ENCODE measurements at regions not wholly inside any gene's neighbourhood (a gene's known extent, or its start where the extent isn't known, plus 50 kb on each side); places are given as distances from the start of the nearest gene placed in this dataset.

- no peak for ATAC-seq
- DNase-seq, result no peak
- Histone ChIP-seq H3K4me1 (no peaks in the 10 kb centered on the region), H3K4me3 (no peak overlapping the region), H3K9me3 (no peaks in the 10 kb centered on the region), H3K36me3 (no peaks in the 10 kb centered on the region), H3K27me3 (no peaks in the 10 kb centered on the region), H3K27ac (no peak overlapping the region)
- intact Hi-C loops (cut with DNase I), result no loop called here
- WGBS (ENCODE audit: insufficient coverage, low coverage, low lambda C conversion rate, missing lambda C conversion rate), result 0% methylated on average over 1 of the region's 1 CpG
- no peak for TF ChIP-seq POLR2A (IDR thresholded peaks at IDR 0.05)
- TF ChIP-seq CTCF (IDR thresholded peaks at IDR 0.05), result no peak
These were observed 88.9 kb upstream of the NRXN3 start for GRCh38 chr14:78081245-78081644.

- TF ChIP-seq POLR2A (IDR thresholded peaks at IDR 0.05), result no peak
- no peak for TF ChIP-seq CTCF (IDR thresholded peaks at IDR 0.05)
- no peaks in the 10 kb centered on the region for H3K36me3 ChIP-seq
- intact Hi-C loops (cut with DNase I), result no loop called here
- H3K4me1 ChIP-seq, result no peaks in the 10 kb centered on the region
- ATAC-seq (no peak), DNase-seq (no peak)
- H3K27ac ChIP-seq, result no peak overlapping the region
- H3K9me3 ChIP-seq, result no peaks in the 10 kb centered on the region
- H3K27me3 ChIP-seq, result no peaks in the 10 kb centered on the region
- no peak overlapping the region for H3K4me3 ChIP-seq
These were observed 86.3 kb upstream of the NRXN3 start for GRCh38 chr14:78083837-78084236.

GRCh38 chr14:78086342-78086741 lies 83.8 kb upstream of the NRXN3 start:
- TF ChIP-seq CTCF (IDR thresholded peaks at IDR 0.05), result no peak
- TF ChIP-seq POLR2A (IDR thresholded peaks at IDR 0.05), result no peak
- H3K36me3 ChIP-seq, result no peaks in the 10 kb centered on the region
- H3K27me3 ChIP-seq, result no peaks in the 10 kb centered on the region
- ATAC-seq (no peak), DNase-seq (no peak)
- intact Hi-C loops (cut with DNase I), result no loop called here
- no peak overlapping the region for H3K4me3 ChIP-seq
- H3K27ac ChIP-seq, result no peak overlapping the region
- 42% methylated on average over 4 of the region's 4 CpGs for WGBS (ENCODE audit: insufficient coverage, low coverage, low lambda C conversion rate, missing lambda C conversion rate)
- no peaks in the 10 kb centered on the region for H3K4me1 ChIP-seq
- H3K9me3 ChIP-seq, result no peaks in the 10 kb centered on the region

GRCh38 chr14:78088916-78089315 lies 81.3 kb upstream of the NRXN3 start:
- H3K27me3 ChIP-seq, result no peaks in the 10 kb centered on the region
- ATAC-seq (no peak), DNase-seq (no peak)
- no peak overlapping the region for H3K27ac ChIP-seq
- no peaks in the 10 kb centered on the region for H3K4me1 ChIP-seq
- H3K36me3 ChIP-seq, result no peaks in the 10 kb centered on the region
- H3K4me3 ChIP-seq, result no peak overlapping the region
- intact Hi-C loops (cut with DNase I), result no loop called here
- no peaks in the 10 kb centered on the region for H3K9me3 ChIP-seq
- WGBS (ENCODE audit: insufficient coverage, low coverage, low lambda C conversion rate, missing lambda C conversion rate), result 41% methylated on average over 3 of the region's 3 CpGs
- no peak for TF ChIP-seq CTCF (IDR thresholded peaks at IDR 0.05)
- TF ChIP-seq POLR2A (IDR thresholded peaks at IDR 0.05), result no peak

- DNase-seq (no peak), ATAC-seq (no peak)
- WGBS (ENCODE audit: insufficient coverage, low coverage, low lambda C conversion rate, missing lambda C conversion rate), result 60% methylated on average over 4 of the region's 8 CpGs
- H3K27me3 ChIP-seq, result no peaks in the 10 kb centered on the region
- TF ChIP-seq CTCF (IDR thresholded peaks at IDR 0.05), result no peak
- TF ChIP-seq POLR2A (IDR thresholded peaks at IDR 0.05), result no peak
- no peak overlapping the region for H3K4me3 ChIP-seq
- no peaks in the 10 kb centered on the region for H3K9me3 ChIP-seq
- intact Hi-C loops (cut with DNase I), result no loop called here
- no peak overlapping the region for H3K27ac ChIP-seq
- no peaks in the 10 kb centered on the region for H3K36me3 ChIP-seq
- H3K4me1 ChIP-seq, result no peaks in the 10 kb centered on the region
These were observed 79.3 kb upstream of the NRXN3 start for GRCh38 chr14:78090864-78091263.

Data from right lobe of liver (tissue), 6 donors.